ENCODE measurements at regions not wholly inside any gene's neighbourhood (a gene's known extent, or its start where the extent isn't known, plus 50 kb on each side); places are given as distances from the start of the nearest gene placed in this dataset.

DNA sequence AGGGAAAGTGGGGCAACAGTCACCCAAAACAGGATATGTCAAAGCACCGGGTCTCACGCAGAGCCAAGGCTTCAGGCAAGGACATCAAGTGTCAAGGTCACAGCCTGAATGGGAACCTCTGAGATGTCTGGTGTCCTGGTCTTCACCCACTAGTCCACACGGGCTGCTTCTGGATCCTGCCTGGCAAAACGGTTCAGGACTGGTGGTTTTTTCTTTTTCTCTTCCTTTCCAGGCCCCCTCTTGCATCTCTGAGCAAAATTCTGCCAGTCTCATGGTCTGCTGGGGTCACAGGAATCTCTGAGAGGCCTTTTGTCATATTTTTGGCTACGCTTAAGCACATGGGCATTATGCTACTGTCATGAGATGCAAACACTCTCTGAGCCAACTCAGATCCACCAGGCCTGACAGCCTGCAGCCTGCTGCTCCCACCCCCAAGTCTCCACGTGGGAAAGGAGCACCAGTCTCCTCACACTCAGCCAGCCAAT lies 518.2 kb upstream of the ZEB2 start:
- TF ChIP-seq, protein P1, sequence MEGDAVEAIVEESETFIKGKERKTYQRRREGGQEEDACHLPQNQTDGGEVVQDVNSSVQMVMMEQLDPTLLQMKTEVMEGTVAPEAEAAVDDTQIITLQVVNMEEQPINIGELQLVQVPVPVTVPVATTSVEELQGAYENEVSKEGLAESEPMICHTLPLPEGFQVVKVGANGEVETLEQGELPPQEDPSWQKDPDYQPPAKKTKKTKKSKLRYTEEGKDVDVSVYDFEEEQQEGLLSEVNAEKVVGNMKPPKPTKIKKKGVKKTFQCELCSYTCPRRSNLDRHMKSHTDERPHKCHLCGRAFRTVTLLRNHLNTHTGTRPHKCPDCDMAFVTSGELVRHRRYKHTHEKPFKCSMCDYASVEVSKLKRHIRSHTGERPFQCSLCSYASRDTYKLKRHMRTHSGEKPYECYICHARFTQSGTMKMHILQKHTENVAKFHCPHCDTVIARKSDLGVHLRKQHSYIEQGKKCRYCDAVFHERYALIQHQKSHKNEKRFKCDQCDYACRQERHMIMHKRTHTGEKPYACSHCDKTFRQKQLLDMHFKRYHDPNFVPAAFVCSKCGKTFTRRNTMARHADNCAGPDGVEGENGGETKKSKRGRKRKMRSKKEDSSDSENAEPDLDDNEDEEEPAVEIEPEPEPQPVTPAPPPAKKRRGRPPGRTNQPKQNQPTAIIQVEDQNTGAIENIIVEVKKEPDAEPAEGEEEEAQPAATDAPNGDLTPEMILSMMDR (IDR thresholded peaks at IDR 0.05; ENCODE audit: insufficient read depth, low read depth, low read length), result no peak
- no peak for TF ChIP-seq EZH2 (IDR thresholded peaks at IDR 0.05; ENCODE audit: insufficient read depth, low read length)

Data from astrocyte (in vitro differentiated cells and primary cell).